Psoas muscle (tissue), 7 donors: ENCODE measurements at regions not wholly inside any gene's neighbourhood (a gene's known extent, or its start where the extent isn't known, plus 50 kb on each side); places are given as distances from the start of the nearest gene placed in this dataset.

ENCODE experiments used
- ATAC-seq, 4 donors: fragments of 200-7000 bp; cut with Tn5 transposase; one replicate each; pipeline ENCODE4 v1.9.1; 2020; ENCODE audit warnings: moderate library complexity in 3 of 4, mild to moderate bottlenecking in 2 of 4
- DNase-seq, 2 donors: peaks; one replicate each; pipeline ENCODE4 v3.0.0-alpha.2; 2020
- H3K27ac ChIP-seq: fragments of 200-600 bp; one replicate; pipeline ENCODE4 v1.8.0; 2022
- H3K27me3 ChIP-seq, 3 donors: fragments of 200-600 bp in 1 of 3; one replicate each; pipeline versions ENCODE4 v1.6.1 to v1.8.0; 2013 to 2022; ENCODE audit warnings: low read length in 2 of 3, mild to moderate bottlenecking in 2 of 3, moderate library complexity in 1 of 3; ENCODE audit not compliant: insufficient read depth in 3 of 3
- H3K36me3 ChIP-seq, 2 donors: fragments of 200-600 bp in 1 of 2; one replicate each; pipeline versions ENCODE4 v1.6.1 to v1.8.0; 2013 to 2022; ENCODE audit warnings: low read depth in 1 of 2, mild to moderate bottlenecking in 1 of 2, moderate library complexity in 1 of 2; ENCODE audit not compliant: insufficient read depth in 1 of 2
- H3K4me1 ChIP-seq: fragments of 200-600 bp; one replicate; pipeline ENCODE4 v1.8.0; 2022
- H3K4me3 ChIP-seq: fragments of 200-600 bp; one replicate; pipeline ENCODE4 v1.8.0; 2022; ENCODE audit warnings: mild to moderate bottlenecking
- H3K9me3 ChIP-seq: fragments of 200-600 bp; one replicate; pipeline ENCODE4 v1.8.0; 2022
- WGBS, 3 donors: extraction: QIAGEN DNeasy Blood & Tissue Kit; methylation state at CpG; one replicate each; pipeline versions ENCODE4 v1.1.6 to v1.1.7; 2013; 5-methylcytosine and 5-hydroxymethylcytosine counted together
- intact Hi-C, 2 donors: fragments of 100-400 bp; cut with DNase I; formaldehyde crosslinking; loops; one replicate each; pipeline versions ENCODE4 v1.11.0 to v1.14.2; 2022
- TF ChIP-seq, protein P1 (sequence below): fragments of 200-600 bp; IDR thresholded peaks from one replicate; pipeline ENCODE4 v1.8.0; 2022; ENCODE audit warnings: antibody characterized with exemption
- donor health status: healthy with polysubstance abuse.
- donor health status: DM: no; HTN: no; CAD: no; lungs with moderate emphysema.
- donor health status: Bipolar disorder and iron deficiency.
- donor health status: healthy.
- donor health status: DM: yes; HTN: yes; CAD: no.
- donor health status: DM: no; HTN: no; CAD: no.
- donor health status: DM: yes; HTN: yes; CAD: no.

GRCh38 chr19:31154021-31154420 lies 195.2 kb downstream of the TSHZ3 start:
- Histone ChIP-seq H3K4me3 (no peak overlapping the region), H3K36me3 (no peaks in the 10 kb centered on the region), H3K4me1 (no peaks in the 10 kb centered on the region), H3K9me3 (no peaks in the 10 kb centered on the region), H3K27ac (no peak overlapping the region), H3K27me3 (peaks cover 0 to 5% (median 0%) of the 10 kb centered on the region in 3 donors)
- WGBS, 3 donors, result 80 to 95% (median 87%) methylated on average over 1 of the region's 1 CpG
- intact Hi-C loops, result no loop called here
- DNase-seq (no peak), ATAC-seq (no peak)
- TF ChIP-seq, protein P1, sequence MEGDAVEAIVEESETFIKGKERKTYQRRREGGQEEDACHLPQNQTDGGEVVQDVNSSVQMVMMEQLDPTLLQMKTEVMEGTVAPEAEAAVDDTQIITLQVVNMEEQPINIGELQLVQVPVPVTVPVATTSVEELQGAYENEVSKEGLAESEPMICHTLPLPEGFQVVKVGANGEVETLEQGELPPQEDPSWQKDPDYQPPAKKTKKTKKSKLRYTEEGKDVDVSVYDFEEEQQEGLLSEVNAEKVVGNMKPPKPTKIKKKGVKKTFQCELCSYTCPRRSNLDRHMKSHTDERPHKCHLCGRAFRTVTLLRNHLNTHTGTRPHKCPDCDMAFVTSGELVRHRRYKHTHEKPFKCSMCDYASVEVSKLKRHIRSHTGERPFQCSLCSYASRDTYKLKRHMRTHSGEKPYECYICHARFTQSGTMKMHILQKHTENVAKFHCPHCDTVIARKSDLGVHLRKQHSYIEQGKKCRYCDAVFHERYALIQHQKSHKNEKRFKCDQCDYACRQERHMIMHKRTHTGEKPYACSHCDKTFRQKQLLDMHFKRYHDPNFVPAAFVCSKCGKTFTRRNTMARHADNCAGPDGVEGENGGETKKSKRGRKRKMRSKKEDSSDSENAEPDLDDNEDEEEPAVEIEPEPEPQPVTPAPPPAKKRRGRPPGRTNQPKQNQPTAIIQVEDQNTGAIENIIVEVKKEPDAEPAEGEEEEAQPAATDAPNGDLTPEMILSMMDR, result no peak

DNA sequence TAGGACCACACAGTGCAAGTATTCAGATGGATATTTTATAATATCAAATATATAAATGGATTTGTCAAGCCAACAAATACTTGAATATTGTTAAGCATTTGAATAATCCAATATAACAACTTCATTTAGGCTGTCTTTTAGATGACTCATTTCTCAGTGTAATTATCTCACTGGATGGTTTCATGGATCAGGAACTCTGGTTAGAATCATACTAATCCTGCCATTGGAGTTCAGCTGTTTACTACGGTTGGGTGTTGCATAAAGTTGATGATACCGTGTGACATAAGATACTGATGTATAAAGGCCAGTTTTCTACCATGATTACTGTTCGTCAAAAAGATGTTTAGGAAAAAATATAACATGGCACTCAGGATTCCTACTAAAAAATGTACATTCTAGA lies 196.3 kb downstream of the TSHZ3 start:
- DNase-seq (no peak), ATAC-seq (no peak)
- no peak overlapping the region for H3K27ac ChIP-seq
- TF ChIP-seq, protein P1, result no peak
- H3K27me3 ChIP-seq, result peaks cover 0 to 9% (median 2%) of the 10 kb centered on the region in 3 donors
- intact Hi-C loops, result no loop called here
- no peaks in the 10 kb centered on the region for H3K9me3 ChIP-seq
- no peaks in the 10 kb centered on the region for H3K4me1 ChIP-seq
- no peak overlapping the region for H3K4me3 ChIP-seq
- WGBS, 3 donors, result 41 to 63% (median 47%) methylated on average over 3 of the region's 3 CpGs
- no peaks in the 10 kb centered on the region for H3K36me3 ChIP-seq

DNA sequence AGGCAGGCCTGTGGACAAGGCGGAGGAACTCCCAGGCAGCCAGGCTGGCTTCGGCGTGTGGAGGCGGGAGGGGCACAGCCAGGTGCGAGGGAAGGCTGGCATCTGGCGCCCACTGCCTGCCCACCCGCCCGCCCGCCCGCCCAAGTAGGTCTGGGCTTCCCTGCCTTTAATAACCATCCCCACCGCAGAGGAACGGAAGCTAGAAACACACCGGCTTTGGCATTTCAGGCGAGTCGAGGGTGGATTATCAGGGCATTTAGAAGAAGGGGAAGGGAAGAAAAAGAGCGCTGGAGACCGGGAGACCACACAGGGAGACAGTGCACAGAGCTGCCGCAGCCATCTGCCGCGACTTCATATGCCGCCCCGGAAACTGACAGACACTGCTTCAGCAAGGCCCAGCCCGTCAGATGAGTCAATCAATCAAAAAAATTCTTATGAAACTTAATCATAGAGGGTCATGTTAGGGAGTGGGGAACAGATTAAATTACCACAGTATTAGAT lies 199.7 kb downstream of the TSHZ3 start:
- DNase-seq (no peak), ATAC-seq (no peak)
- Histone ChIP-seq H3K4me3 (no peak overlapping the region), H3K27me3 (peaks cover 0 to 9% (median 2%) of the 10 kb centered on the region in 3 donors), H3K27ac (no peak overlapping the region), H3K9me3 (no peaks in the 10 kb centered on the region), H3K36me3 (no peaks in the 10 kb centered on the region), H3K4me1 (no peaks in the 10 kb centered on the region)
- intact Hi-C loops, result no loop called here
- TF ChIP-seq, protein P1, result no peak
- 34 to 64% (median 40%) methylated on average over 23 of the region's 23 CpGs for WGBS, 3 donors

GRCh38 chr19:31148671-31149070 lies 200.6 kb downstream of the TSHZ3 start:
- DNase-seq (no peak), ATAC-seq (no peak)
- Histone ChIP-seq H3K9me3 (no peaks in the 10 kb centered on the region), H3K27me3 (peaks cover 0 to 9% (median 2%) of the 10 kb centered on the region in 3 donors), H3K36me3 (no peaks in the 10 kb centered on the region), H3K27ac (no peak overlapping the region), H3K4me1 (no peaks in the 10 kb centered on the region), H3K4me3 (no peak overlapping the region)
- TF ChIP-seq, protein P1, result no peak
- WGBS, 3 donors, result 89 to 92% (median 91%) methylated on average over 4 of the region's 4 CpGs
- intact Hi-C loops, result no loop called here

- TF ChIP-seq, protein P1, result no peak
- intact Hi-C loops, result no loop called here
- DNase-seq, result no peak
- Histone ChIP-seq H3K9me3 (no peaks in the 10 kb centered on the region), H3K4me1 (no peaks in the 10 kb centered on the region), H3K36me3 (no peaks in the 10 kb centered on the region), H3K27me3 (peaks cover 0 to 9% (median 2%) of the 10 kb centered on the region in 3 donors), H3K27ac (no peak overlapping the region), H3K4me3 (no peak overlapping the region)
- WGBS, 3 donors, result 88 to 96% (median 91%) methylated on average over 2 of the region's 2 CpGs
- ATAC-seq, result no peak
Observed at GRCh38 chr19:31147234-31147633, 202.0 kb downstream of the TSHZ3 start.
